Thoracic aorta (tissue), 2 donors: ENCODE measurements at regions not wholly inside any gene's neighbourhood (a gene's known extent, or its start where the extent isn't known, plus 50 kb on each side); places are given as distances from the start of the nearest gene placed in this dataset.

Experiments used
- ATAC-seq: fragments of 150-250 bp; one replicate; pipeline ENCODE4 v1.8.0; 2017; ENCODE audit warnings: low read depth; ENCODE audit not compliant: insufficient number of reproducible peaks, low FRiP score
- DNase-seq: peaks from one replicate; pipeline ENCODE4 v3.0.0-alpha.2; 2020; ENCODE audit warnings: low spot score
- H3K27ac ChIP-seq, 2 donors: fragments of 200-600 bp; sonication (generic); 1 replicate in 1 of 2; 2 replicates in 1 of 2; pipeline ENCODE4 v1.5.1; 2016; ENCODE audit warnings: mild to moderate bottlenecking in 2 of 2, moderate library complexity in 2 of 2
- H3K27me3 ChIP-seq: fragments of 200-600 bp; sonication (generic); replicated peaks from 2 replicates; pipeline ENCODE4 v1.6.0; 2016; ENCODE audit warnings: mild to moderate bottlenecking; ENCODE audit not compliant: insufficient read depth
- H3K36me3 ChIP-seq: fragments of 200-600 bp; sonication (generic); one replicate; pipeline ENCODE4 v1.5.1; 2016
- H3K4me1 ChIP-seq, 2 donors: fragments of 200-600 bp; sonication (generic); 1 replicate in 1 of 2; 2 replicates in 1 of 2; pipeline versions ENCODE4 v1.5.1 to v1.6.0; 2016; ENCODE audit warnings: low read depth in 2 of 2, mild to moderate bottlenecking in 1 of 2; ENCODE audit not compliant: control insufficient read depth in 1 of 2
- H3K4me3 ChIP-seq: fragments of 200-600 bp; sonication (generic); 2 replicates; pipeline ENCODE4 v1.5.1; 2016; ENCODE audit warnings: mild to moderate bottlenecking
- H3K9me3 ChIP-seq: fragments of 200-600 bp; sonication (generic); 2 replicates; pipeline ENCODE4 v1.5.1; 2016
- TF ChIP-seq, protein P1 (sequence below): fragments of 200-600 bp; sonication (generic); IDR thresholded peaks from one replicate; pipeline ENCODE4 v1.5.1; 2019; ENCODE audit warnings: antibody characterized with exemption

DNA sequence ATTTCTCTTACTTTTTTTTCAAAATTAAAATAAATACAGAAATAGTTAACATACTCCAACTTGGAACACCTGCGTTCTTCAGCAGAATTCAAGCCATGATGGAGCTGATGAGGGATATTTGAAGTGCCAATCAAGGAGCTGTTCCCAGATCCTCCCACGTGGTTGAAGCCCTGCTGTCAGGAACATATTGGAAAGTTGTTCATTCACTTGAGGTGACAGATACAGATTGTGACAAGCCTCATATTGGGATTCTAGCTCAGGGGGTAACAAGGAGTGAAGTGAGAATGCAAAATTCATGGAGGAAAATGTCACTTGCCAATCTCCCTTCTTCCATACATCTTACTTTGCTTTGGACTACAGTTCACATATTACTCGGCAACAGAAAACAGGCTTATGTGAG, 2670.8 kb downstream of the PCDH7 start:
- Histone ChIP-seq H3K27ac (no peak overlapping the region), H3K4me3 (no peak overlapping the region), H3K9me3 (no peaks in the 10 kb centered on the region), H3K4me1 (no peaks in the 10 kb centered on the region), H3K27me3 (no peaks in the 10 kb centered on the region), H3K36me3 (no peaks in the 10 kb centered on the region)
- ATAC-seq (no peak), DNase-seq (no peak)
- TF ChIP-seq, protein P1, sequence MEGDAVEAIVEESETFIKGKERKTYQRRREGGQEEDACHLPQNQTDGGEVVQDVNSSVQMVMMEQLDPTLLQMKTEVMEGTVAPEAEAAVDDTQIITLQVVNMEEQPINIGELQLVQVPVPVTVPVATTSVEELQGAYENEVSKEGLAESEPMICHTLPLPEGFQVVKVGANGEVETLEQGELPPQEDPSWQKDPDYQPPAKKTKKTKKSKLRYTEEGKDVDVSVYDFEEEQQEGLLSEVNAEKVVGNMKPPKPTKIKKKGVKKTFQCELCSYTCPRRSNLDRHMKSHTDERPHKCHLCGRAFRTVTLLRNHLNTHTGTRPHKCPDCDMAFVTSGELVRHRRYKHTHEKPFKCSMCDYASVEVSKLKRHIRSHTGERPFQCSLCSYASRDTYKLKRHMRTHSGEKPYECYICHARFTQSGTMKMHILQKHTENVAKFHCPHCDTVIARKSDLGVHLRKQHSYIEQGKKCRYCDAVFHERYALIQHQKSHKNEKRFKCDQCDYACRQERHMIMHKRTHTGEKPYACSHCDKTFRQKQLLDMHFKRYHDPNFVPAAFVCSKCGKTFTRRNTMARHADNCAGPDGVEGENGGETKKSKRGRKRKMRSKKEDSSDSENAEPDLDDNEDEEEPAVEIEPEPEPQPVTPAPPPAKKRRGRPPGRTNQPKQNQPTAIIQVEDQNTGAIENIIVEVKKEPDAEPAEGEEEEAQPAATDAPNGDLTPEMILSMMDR: no peak

GRCh38 chr4:33395731-33396485, 2675.7 kb downstream of the PCDH7 start:
- no peaks in the 10 kb centered on the region for H3K9me3 ChIP-seq
- DNase-seq: no peak
- no peaks in the 10 kb centered on the region for H3K27me3 ChIP-seq
- H3K4me3 ChIP-seq: no peak overlapping the region
- TF ChIP-seq, protein P1: no peak
- ATAC-seq: no peak
- H3K36me3 ChIP-seq: no peaks in the 10 kb centered on the region
- H3K27ac ChIP-seq: no peak overlapping the region
- H3K4me1 ChIP-seq: no peaks in the 10 kb centered on the region

GRCh38 chr4:33400504-33400903, 2680.3 kb downstream of the PCDH7 start:
- Histone ChIP-seq H3K27ac (no peak overlapping the region), H3K4me1 (no peaks in the 10 kb centered on the region), H3K4me3 (no peak overlapping the region), H3K27me3 (no peaks in the 10 kb centered on the region), H3K36me3 (no peaks in the 10 kb centered on the region), H3K9me3 (no peaks in the 10 kb centered on the region)
- TF ChIP-seq, protein P1: no peak
- no peak for ATAC-seq
- DNase-seq: no peak

DNA sequence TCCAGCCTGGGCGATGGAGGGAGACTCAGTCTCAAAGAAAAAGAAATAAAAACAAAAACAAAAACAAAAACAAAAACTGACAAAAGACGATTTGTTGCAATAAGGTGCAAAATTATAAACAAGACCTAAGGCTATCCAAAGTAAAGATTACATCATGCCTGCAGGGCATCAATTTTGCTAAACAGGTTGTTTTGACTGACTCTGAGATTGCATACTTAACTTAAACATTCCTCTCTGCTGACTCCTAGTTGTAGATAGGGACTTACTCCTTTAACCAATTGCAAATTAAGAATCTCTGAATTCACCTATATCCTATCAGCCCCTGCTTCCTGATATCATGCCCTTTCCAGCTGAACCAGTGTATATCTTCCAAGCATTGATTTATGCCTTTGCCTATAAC, 2687.3 kb downstream of the PCDH7 start:
- DNase-seq (no peak), ATAC-seq (no peak)
- no peaks in the 10 kb centered on the region for H3K27me3 ChIP-seq
- TF ChIP-seq, protein P1: no peak
- H3K4me3 ChIP-seq: no peak overlapping the region
- H3K9me3 ChIP-seq: no peaks in the 10 kb centered on the region
- H3K4me1 ChIP-seq: no peaks in the 10 kb centered on the region
- H3K27ac ChIP-seq: no peak overlapping the region
- no peaks in the 10 kb centered on the region for H3K36me3 ChIP-seq

DNA sequence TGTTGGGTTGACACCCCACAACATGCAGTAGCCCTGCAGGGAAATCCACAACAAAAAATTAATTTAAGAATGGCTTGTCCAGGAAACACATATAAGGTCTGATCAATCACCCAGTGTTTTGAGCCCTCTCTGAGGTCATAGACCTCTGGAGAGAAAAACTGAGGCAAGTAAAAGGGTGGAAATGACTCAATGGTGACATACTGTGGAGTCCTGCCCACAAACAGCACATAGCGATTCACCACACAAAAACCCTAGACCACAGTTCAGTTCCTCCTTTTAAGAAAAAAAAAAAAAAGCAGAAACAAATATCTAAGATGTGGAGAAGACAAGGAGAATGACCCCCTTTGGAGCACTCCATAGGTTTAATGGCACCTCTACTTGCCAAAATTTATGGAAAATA, 2691.0 kb downstream of the PCDH7 start:
- Histone ChIP-seq H3K9me3 (no peaks in the 10 kb centered on the region), H3K27me3 (no peaks in the 10 kb centered on the region), H3K4me1 (no peaks in the 10 kb centered on the region), H3K4me3 (no peak overlapping the region), H3K27ac (no peak overlapping the region), H3K36me3 (no peaks in the 10 kb centered on the region)
- no peak for DNase-seq
- ATAC-seq: no peak
- TF ChIP-seq, protein P1: no peak
